Right lobe of liver (tissue), 4 donors: ENCODE measurements at regions not wholly inside any gene's neighbourhood (a gene's known extent, or its start where the extent isn't known, plus 50 kb on each side); places are given as distances from the start of the nearest gene placed in this dataset.
"Not testable (repeated sequence)": the region's sequence is repeated elsewhere in the genome, so short reads cannot be mapped to it uniquely, and the experiment has no call there.

Experiments used
- CTCF ChIP-seq, 4 donors: fragments of 200-600 bp in 3 of 4; fragments of 450-650 bp in 1 of 4; IDR thresholded peaks; one replicate each; pipeline versions ENCODE4 v1.5.1 to v1.8.0; 2016 to 2022; ENCODE audit warnings: antibody characterized with exemption in 4 of 4, mild to moderate bottlenecking in 2 of 4
- POLR2A ChIP-seq: fragments of 450-650 bp; IDR thresholded peaks from one replicate; pipeline ENCODE4 v1.6.1; 2017; ENCODE audit warnings: antibody characterized with exemption, mild to moderate bottlenecking
- donor health status: DM: no; HTN: no; CAD: no.
- donor health status: DM: no; HTN: no; CAD: no.
- donor health status: DM: no; HTN: yes; CAD: no.

- not testable (repeated sequence) for TF ChIP-seq CTCF (IDR thresholded peaks at IDR 0.05); POLR2A
Measured at GRCh38 chr15:77889828-77890725, 187.4 kb downstream of the TBC1D2B start.
